LNCaP clone FGC (cell line): ENCODE measurements at regions not wholly inside any gene's neighbourhood (a gene's known extent, or its start where the extent isn't known, plus 50 kb on each side); places are given as distances from the start of the nearest gene placed in this dataset.
"Not testable (repeated sequence)": the region's sequence is repeated elsewhere in the genome, so short reads cannot be mapped to it uniquely, and the experiment has no call there.

ENCODE experiments used
- DNase-seq: peaks from one replicate; pipeline ENCODE4 v3.0.0-alpha.2; 2011; ENCODE audit warnings: low read depth
- H3K4me3 ChIP-seq: 2 replicates; pipeline ENCODE4 v1.5.1; 2011; ENCODE audit warnings: mild to moderate bottlenecking, low read depth, low read length, control low read depth
- CTCF ChIP-seq: IDR thresholded peaks from 2 replicates; pipeline ENCODE4 v1.5.1; 2012; ENCODE audit warnings: mild to moderate bottlenecking; ENCODE audit not compliant: control insufficient read depth, insufficient read depth; ENCODE audit errors: extremely low read depth

- no peak for TF ChIP-seq CTCF
- H3K4me3 ChIP-seq = no peak overlapping the region
- no peak for DNase-seq
Observed at GRCh38 chr1:194857413-194857812, 1671.0 kb upstream of the B3GALT2 start.

- no peak for TF ChIP-seq CTCF
- DNase-seq = no peak
- no peak overlapping the region for H3K4me3 ChIP-seq
Observed at GRCh38 chr1:194848846-194849245, 1662.4 kb upstream of the B3GALT2 start.

GRCh38 chr1:194846488-194846887 lies 1660.1 kb upstream of the B3GALT2 start:
- DNase-seq = no peak
- no peak overlapping the region for H3K4me3 ChIP-seq
- no peak for TF ChIP-seq CTCF

GRCh38 chr1:194843077-194843476 lies 1656.7 kb upstream of the B3GALT2 start:
- no peak for TF ChIP-seq CTCF
- no peak for DNase-seq
- no peak overlapping the region for H3K4me3 ChIP-seq

- TF ChIP-seq CTCF = no peak
- H3K4me3 ChIP-seq = no peak overlapping the region
- DNase-seq = no peak
Observed at GRCh38 chr1:194833111-194833510, 1646.7 kb upstream of the B3GALT2 start.

- not testable (repeated sequence) for DNase-seq, H3K4me3 ChIP-seq
Observed at GRCh38 chr1:194831595-194831994, 1645.2 kb upstream of the B3GALT2 start.

GRCh38 chr1:194830387-194830786 lies 1644.0 kb upstream of the B3GALT2 start:
- TF ChIP-seq CTCF = no peak
- no peak for DNase-seq
- H3K4me3 ChIP-seq = no peak overlapping the region

GRCh38 chr1:194829492-194829891 lies 1643.1 kb upstream of the B3GALT2 start:
- DNase-seq = no peak
- no peak overlapping the region for H3K4me3 ChIP-seq
- no peak for TF ChIP-seq CTCF
